CD14-positive monocyte (primary cell): ENCODE measurements at regions not wholly inside any gene's neighbourhood (a gene's known extent, or its start where the extent isn't known, plus 50 kb on each side); places are given as distances from the start of the nearest gene placed in this dataset.

ENCODE experiments used
- DNase-seq, 3 donors: peaks; one replicate each; pipeline ENCODE4 v3.0.0-alpha.2; 2011 to 2022
- H2AFZ ChIP-seq: 2 replicates; pipeline ENCODE4 v1.6.0; 2012; ENCODE audit warnings: mild to moderate bottlenecking, low read depth, low read length, inconsistent platforms; ENCODE audit not compliant: insufficient read depth, poor library complexity, severe bottlenecking
- H3K27ac ChIP-seq, 2 donors: 1 replicate in 1 of 2; 2 replicates in 1 of 2; pipeline ENCODE4 v1.5.1; 2012 to 2013; ENCODE audit warnings: low read length in 2 of 2, control low read depth in 1 of 2, inconsistent platforms in 1 of 2, low read depth in 1 of 2, mild to moderate bottlenecking in 1 of 2
- H3K27me3 ChIP-seq, 2 donors: one replicate each; pipeline versions ENCODE4 v1.6.0 to v1.6.1; 2011 to 2013; ENCODE audit warnings: low read length in 2 of 2; ENCODE audit not compliant: control insufficient read depth in 2 of 2, insufficient read depth in 2 of 2
- H3K36me3 ChIP-seq, 2 donors: replicated peaks in 1 of 2; 1 replicate in 1 of 2; 2 replicates in 1 of 2; pipeline versions ENCODE4 v1.5.1 to v1.6.1; 2012 to 2013; ENCODE audit warnings: low read length in 2 of 2, control low read depth in 1 of 2, inconsistent platforms in 1 of 2, mild to moderate bottlenecking in 1 of 2; ENCODE audit not compliant: insufficient read depth in 2 of 2, control insufficient read depth in 1 of 2
- H3K4me1 ChIP-seq, 2 donors: 1 replicate in 1 of 2; 2 replicates in 1 of 2; pipeline versions ENCODE4 v1.5.1 to v1.6.1; 2012 to 2013; ENCODE audit warnings: low read length in 2 of 2, control low read depth in 1 of 2, inconsistent platforms in 1 of 2, mild to moderate bottlenecking in 1 of 2, moderate library complexity in 1 of 2; ENCODE audit not compliant: insufficient read depth in 2 of 2, control insufficient read depth in 1 of 2
- H3K4me2 ChIP-seq: replicated peaks from 2 replicates; pipeline ENCODE3; 2012; ENCODE audit warnings: low read length, moderate library complexity, mild to moderate bottlenecking; ENCODE audit not compliant: poor library complexity, severe bottlenecking; ENCODE audit errors: extremely low read depth
- H3K4me3 ChIP-seq, 3 experiments: fragments of 200-600 bp in 1 of 3; sonication (generic) in 1 of 3; replicated peaks in 1 of 3; 1 replicate in 2 of 3; 2 replicates in 1 of 3; pipeline ENCODE4 v1.5.1; 2011 to 2013; ENCODE audit warnings: low read length in 3 of 3, mild to moderate bottlenecking in 3 of 3, control low read depth in 2 of 3, low read depth in 2 of 3, inconsistent platforms in 1 of 3, moderate library complexity in 1 of 3
- H3K79me2 ChIP-seq: 2 replicates; pipeline ENCODE4 v1.6.0; 2012; ENCODE audit warnings: mild to moderate bottlenecking, control low read depth, inconsistent platforms, low read length, moderate library complexity; ENCODE audit not compliant: insufficient read depth
- H3K9ac ChIP-seq: 2 replicates; pipeline ENCODE4 v1.6.0; 2017; ENCODE audit warnings: low read length, mild to moderate bottlenecking; ENCODE audit not compliant: insufficient read depth, poor library complexity, severe bottlenecking
- H3K9me3 ChIP-seq, 2 donors: replicated peaks in 1 of 2; 1 replicate in 1 of 2; 2 replicates in 1 of 2; pipeline versions ENCODE4 v1.5.1 to v1.6.1; 2012 to 2013; ENCODE audit warnings: low read length in 2 of 2, control low read depth in 1 of 2; ENCODE audit not compliant: control insufficient read depth in 1 of 2, insufficient read depth in 1 of 2
- H4K20me1 ChIP-seq: 2 replicates; pipeline ENCODE4 v1.6.0; 2012; ENCODE audit warnings: mild to moderate bottlenecking, low read length, control low read depth, moderate library complexity; ENCODE audit not compliant: insufficient read depth
- H3K27ac Mint-ChIP-seq, 7 donors: one replicate each; pipeline ENCODE4 v1.8.0; 2020; ENCODE audit warnings: mild to moderate bottlenecking in 7 of 7, mixed read lengths in 7 of 7, moderate library complexity in 6 of 7, inconsistent platforms in 2 of 7
- H3K27me3 Mint-ChIP-seq, 3 donors: one replicate each; pipeline ENCODE4 v1.8.0; 2021 to 2022; ENCODE audit warnings: low read depth in 3 of 3, mild to moderate bottlenecking in 3 of 3, mixed read lengths in 3 of 3, moderate library complexity in 3 of 3, inconsistent platforms in 1 of 3
- H3K36me3 Mint-ChIP-seq, 2 donors: one replicate each; pipeline ENCODE4 v1.8.0; 2020; ENCODE audit warnings: mixed read lengths in 2 of 2, inconsistent platforms in 1 of 2, mild to moderate bottlenecking in 1 of 2
- H3K4me1 Mint-ChIP-seq: one replicate; pipeline ENCODE4 v1.8.0; 2020; ENCODE audit warnings: mild to moderate bottlenecking, mixed read lengths
- H3K4me3 Mint-ChIP-seq, 2 donors: one replicate each; pipeline ENCODE4 v1.8.0; 2020; ENCODE audit warnings: mild to moderate bottlenecking in 2 of 2, mixed read lengths in 2 of 2, moderate library complexity in 1 of 2
- H3K9me3 Mint-ChIP-seq, 7 donors: one replicate each; pipeline ENCODE4 v1.8.0; 2020 to 2022; ENCODE audit warnings: mixed read lengths in 7 of 7, mild to moderate bottlenecking in 6 of 7, moderate library complexity in 6 of 7, inconsistent platforms in 2 of 7
- WGBS: methylation state at CpG from one replicate; pipeline ENCODE4 v1.1.5; 2013; ENCODE audit warnings: missing lambda C conversion rate; ENCODE audit not compliant: insufficient coverage; 5-methylcytosine and 5-hydroxymethylcytosine counted together
- intact Hi-C, 2 donors: fragments of 100-400 bp; cut with micrococcal nuclease; formaldehyde crosslinking; loops; one replicate each; pipeline versions ENCODE4 v1.15.0 to v1.15.1; 2023
- TF ChIP-seq, protein P1 (sequence below): fragments of 200-600 bp; IDR thresholded peaks from one replicate; pipeline ENCODE4 v1.8.0; 2022; ENCODE audit warnings: antibody characterized with exemption, mild to moderate bottlenecking

DNA sequence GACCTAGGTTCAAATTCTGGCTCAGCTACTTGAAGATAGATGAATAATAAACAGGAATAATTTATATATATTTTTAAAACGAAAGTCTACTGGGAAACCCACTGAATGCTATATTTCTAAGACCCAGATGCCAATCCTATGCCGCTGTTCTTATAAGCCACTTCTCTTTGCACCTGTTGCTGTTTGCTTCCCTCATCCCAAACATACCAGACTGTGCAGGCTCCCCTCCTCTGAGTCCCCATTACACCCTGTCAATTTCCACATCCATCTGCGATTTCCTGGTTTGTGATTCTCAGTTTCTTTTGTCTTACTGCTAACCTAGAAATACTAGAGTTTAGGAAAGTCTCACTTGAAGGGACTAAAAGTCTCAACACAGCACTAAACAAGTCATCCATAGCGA, 92.8 kb upstream of the CAST start:
- peaks cover 2 to 14% (median 5%) of the 10 kb centered on the region in 3 donors for H3K27me3 Mint-ChIP-seq
- H3K4me1 ChIP-seq: no peaks in the 10 kb centered on the region
- no peak overlapping the region for H3K27ac ChIP-seq
- peaks cover 0 to 7% (median 0%) of the 10 kb centered on the region in 7 donors for H3K9me3 Mint-ChIP-seq
- H3K9me3 ChIP-seq: no peaks in the 10 kb centered on the region
- H3K36me3 Mint-ChIP-seq: no peaks in the 10 kb centered on the region
- no peaks in the 10 kb centered on the region for H3K36me3 ChIP-seq
- peaks cover 6% of the 10 kb centered on the region for H3K4me1 Mint-ChIP-seq
- no peak for DNase-seq
- TF ChIP-seq, protein P1, sequence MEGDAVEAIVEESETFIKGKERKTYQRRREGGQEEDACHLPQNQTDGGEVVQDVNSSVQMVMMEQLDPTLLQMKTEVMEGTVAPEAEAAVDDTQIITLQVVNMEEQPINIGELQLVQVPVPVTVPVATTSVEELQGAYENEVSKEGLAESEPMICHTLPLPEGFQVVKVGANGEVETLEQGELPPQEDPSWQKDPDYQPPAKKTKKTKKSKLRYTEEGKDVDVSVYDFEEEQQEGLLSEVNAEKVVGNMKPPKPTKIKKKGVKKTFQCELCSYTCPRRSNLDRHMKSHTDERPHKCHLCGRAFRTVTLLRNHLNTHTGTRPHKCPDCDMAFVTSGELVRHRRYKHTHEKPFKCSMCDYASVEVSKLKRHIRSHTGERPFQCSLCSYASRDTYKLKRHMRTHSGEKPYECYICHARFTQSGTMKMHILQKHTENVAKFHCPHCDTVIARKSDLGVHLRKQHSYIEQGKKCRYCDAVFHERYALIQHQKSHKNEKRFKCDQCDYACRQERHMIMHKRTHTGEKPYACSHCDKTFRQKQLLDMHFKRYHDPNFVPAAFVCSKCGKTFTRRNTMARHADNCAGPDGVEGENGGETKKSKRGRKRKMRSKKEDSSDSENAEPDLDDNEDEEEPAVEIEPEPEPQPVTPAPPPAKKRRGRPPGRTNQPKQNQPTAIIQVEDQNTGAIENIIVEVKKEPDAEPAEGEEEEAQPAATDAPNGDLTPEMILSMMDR: no peak
- no peak overlapping the region for H3K9ac ChIP-seq
- H4K20me1 ChIP-seq: no peaks in the 10 kb centered on the region
- H3K79me2 ChIP-seq: no peaks in the 10 kb centered on the region
- H2AFZ ChIP-seq: no peak overlapping the region
- 100% methylated on average over 2 of the region's 4 CpGs for WGBS
- H3K4me3 Mint-ChIP-seq: no peak overlapping the region
- no peak overlapping the region for H3K27ac Mint-ChIP-seq
- no peak overlapping the region for H3K4me3 ChIP-seq
- peaks cover 3 to 6% of the 10 kb centered on the region in 2 donors for H3K27me3 ChIP-seq
- intact Hi-C loops: no loop called here
- H3K4me2 ChIP-seq: no peak overlapping the region

DNA sequence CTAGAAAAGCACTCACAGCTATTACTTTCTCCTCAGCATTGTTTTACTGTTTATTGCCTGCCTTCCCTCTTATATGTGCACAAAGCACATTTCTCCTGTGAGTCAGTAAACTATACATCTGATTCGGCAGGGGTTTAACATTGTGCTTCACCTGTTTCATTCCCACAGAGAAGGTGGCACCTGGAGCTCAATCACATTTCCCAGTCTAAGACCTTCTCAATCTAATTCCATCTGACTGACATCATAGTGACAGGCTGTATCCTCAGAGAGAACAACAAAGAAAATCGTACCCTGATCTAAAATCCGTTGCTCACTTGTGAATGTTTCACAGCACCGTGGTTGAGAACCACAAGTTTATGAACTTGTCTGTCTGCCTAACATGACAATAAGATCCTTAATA, 92.4 kb upstream of the CAST start:
- peaks cover 0 to 3% (median 0%) of the 10 kb centered on the region in 7 donors for H3K9me3 Mint-ChIP-seq
- no peaks in the 10 kb centered on the region for H3K79me2 ChIP-seq
- no peaks in the 10 kb centered on the region for H3K36me3 Mint-ChIP-seq
- no peak overlapping the region for H3K4me3 Mint-ChIP-seq
- H3K27me3 Mint-ChIP-seq: peaks cover 2 to 16% (median 5%) of the 10 kb centered on the region in 3 donors
- H2AFZ ChIP-seq: no peak overlapping the region
- H3K27me3 ChIP-seq: peaks cover 3 to 6% of the 10 kb centered on the region in 2 donors
- no peak overlapping the region for H3K4me2 ChIP-seq
- no peaks in the 10 kb centered on the region for H3K9me3 ChIP-seq
- no peaks in the 10 kb centered on the region for H3K36me3 ChIP-seq
- 100% methylated on average over 4 of the region's 4 CpGs for WGBS
- TF ChIP-seq, protein P1: no peak
- H4K20me1 ChIP-seq: no peaks in the 10 kb centered on the region
- no peak overlapping the region for H3K4me3 ChIP-seq
- H3K9ac ChIP-seq: no peak overlapping the region
- H3K27ac ChIP-seq: no peak overlapping the region
- H3K4me1 ChIP-seq: no peaks in the 10 kb centered on the region
- no peak overlapping the region for H3K27ac Mint-ChIP-seq
- H3K4me1 Mint-ChIP-seq: peaks cover 6% of the 10 kb centered on the region
- intact Hi-C loops: no loop called here
- no peak for DNase-seq
